Posterior cingulate gyrus (tissue), 11 donors: ENCODE measurements at regions not wholly inside any gene's neighbourhood (a gene's known extent, or its start where the extent isn't known, plus 50 kb on each side); places are given as distances from the start of the nearest gene placed in this dataset.

Experiments used
- DNase-seq, 10 donors: peaks; one replicate each; pipeline versions ENCODE4 v3.0.0 to v3.0.0-alpha.2; 2020 to 2021; ENCODE audit warnings: mixed read lengths in 3 of 10
- intact Hi-C: fragments of 100-400 bp; cut with DNase I; formaldehyde crosslinking; loops from one replicate; pipeline ENCODE4 v1.15.1; 2023

DNA sequence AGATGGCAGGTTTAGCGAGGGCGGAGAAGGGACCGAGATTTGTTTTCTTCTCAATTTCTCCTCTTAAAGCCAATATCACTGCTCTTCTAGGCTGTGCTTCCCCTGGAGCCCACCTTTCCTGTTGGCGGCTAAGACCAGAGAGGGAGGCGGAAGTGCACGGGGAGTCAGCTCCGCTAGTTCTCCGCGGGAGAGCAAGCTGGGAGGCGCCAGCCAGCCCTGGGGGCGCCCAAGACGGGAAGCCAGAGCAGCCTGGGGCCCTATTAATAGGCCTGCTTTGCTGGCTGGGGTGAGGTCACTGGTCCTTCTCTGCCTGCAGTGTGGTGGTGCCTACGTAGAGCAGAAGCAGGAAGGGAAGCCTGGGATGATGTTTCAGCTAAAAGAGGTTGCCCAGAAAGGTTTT is 61.6 kb downstream of the LSM5 start:
- intact Hi-C loops: no loop called here

DNA sequence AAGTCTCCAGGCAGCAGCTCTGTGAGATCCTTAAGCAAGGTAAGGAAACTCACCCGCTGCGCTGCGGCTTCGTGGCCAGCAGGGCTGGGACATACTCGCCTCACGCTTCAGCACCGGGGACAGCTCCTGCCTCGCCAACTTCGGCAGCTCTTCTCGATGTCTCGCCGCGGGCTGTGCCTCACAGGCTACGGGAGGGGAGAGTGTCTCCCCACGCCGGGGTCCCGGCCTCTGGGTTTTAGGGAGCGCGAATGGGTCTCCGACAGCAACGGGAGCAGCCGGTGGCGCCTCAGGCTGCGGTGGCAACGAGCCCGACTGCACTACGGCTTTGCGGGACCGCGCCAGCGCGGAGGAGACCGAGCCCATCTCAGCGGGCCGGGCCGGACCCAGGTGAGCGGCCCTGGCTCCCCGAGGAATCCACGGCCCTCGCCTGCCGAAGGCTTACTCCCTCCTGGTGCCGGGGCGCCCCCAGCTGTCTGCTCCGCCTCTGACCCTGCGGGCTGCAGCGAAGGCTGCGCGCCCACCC is 62.4 kb downstream of the LSM5 start:
- peak; percentile 39 to 94 (median 60) for DNase-seq
- intact Hi-C loops: no loop called here

More for the DNA sequence above, 61.6 kb downstream of the LSM5 start:
- DNase-seq: peak in 2 of 10 donors; percentile 32 to 78

DNA sequence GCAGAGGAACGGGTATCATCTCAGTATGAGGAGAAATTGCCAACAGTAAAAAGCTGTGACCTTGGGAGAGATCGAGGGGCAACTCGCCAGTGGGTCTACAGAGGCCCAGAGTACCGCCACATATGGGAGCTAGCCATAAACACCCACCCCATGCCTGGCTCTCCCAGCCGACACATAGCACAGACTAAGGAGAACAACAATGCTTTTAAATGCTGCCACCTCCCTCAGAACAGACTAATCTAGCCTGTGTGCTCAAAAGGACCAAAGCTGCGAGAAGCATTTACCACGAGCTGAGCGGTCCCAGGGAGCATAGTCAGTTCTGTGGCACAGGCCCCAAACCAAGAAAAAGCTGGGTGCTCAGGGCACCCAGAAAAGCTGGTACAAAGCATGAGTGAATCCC is 73.3 kb downstream of the LSM5 start:
- no peak for DNase-seq
- intact Hi-C loops: no loop called here

DNA sequence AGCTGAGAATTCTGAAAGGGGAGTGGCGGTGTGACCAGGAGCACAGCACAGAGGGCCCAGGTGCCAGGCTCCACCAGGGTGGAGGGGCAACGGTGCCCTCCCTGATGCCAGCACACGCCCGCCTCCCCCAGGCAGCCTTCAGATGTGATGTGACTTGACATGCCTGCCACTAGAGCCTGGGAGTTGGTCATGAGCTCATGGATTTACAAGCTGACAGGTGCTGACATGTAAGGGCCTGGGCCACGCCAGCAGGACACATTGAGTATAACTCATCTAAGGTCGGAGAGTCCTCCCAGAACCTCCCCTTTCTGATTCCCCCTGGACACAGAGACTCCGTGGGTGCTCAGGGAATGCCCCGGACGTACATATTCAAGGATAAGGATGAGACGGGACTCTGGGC is 74.2 kb downstream of the LSM5 start:
- intact Hi-C loops: no loop called here
- DNase-seq: no peak

- intact Hi-C loops: no loop called here
- DNase-seq: no peak
These were observed 74.7 kb downstream of the LSM5 start for GRCh38 chr7:32415519-32415918.

DNA sequence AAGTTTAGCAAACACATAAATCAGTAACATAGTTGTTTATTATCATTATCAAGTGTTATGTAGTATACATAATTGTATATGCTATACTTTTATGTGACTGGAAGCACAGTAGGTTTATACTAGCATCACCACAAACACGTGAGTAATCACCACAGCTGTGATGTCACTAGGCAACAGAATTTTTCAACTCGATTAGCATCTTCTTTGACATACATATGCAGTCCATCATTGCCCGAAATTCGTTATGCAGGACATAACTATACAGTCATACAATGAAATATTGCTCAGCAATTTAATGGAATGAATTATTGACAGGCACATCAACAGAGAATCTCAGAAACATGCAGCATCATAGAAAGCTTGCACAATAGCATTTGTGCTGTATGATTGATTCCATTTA is 77.7 kb downstream of the LSM5 start:
- no peak for DNase-seq
- intact Hi-C loops: no loop called here

DNA sequence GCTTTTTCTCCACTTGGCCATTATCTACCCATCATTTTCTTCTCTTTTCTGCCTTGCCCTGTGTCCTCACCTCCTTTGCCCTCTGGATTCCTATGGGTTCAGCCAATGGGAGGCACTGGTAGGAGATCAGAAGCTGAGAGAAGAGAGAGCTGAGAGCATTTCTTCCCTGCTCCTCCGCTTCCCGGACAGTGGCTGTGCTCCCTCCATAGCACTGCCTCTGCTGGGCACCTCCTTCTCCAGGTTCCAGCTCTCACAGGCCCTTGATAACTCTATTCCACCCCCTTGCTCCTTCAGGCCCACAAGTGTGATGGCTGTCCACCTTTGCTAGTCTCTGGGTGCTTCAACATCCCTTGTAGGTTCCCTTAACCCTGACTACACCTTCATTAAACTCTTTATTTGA is 79.6 kb downstream of the LSM5 start:
- intact Hi-C loops: no loop called here
- DNase-seq: no peak

DNA sequence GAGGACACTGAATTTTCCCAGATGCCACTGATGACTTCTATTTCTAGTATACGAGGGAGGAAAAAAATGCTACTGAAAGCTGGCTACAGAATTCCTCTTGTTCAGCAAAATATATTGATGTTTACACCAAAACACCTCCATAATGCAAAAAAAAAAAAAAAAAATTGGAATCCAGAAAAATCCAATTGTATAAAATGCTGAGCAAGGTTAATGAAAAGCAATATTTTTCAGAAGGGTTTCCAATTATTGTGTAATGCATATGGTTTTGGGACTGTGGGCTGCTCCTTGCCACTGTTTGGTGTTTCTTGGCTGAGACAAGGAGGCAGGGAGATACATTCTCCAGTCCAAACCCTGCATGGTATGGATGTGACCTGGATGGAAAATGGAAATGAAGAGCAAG is 83.8 kb downstream of the LSM5 start:
- intact Hi-C loops: no loop called here
- no peak for DNase-seq

DNA sequence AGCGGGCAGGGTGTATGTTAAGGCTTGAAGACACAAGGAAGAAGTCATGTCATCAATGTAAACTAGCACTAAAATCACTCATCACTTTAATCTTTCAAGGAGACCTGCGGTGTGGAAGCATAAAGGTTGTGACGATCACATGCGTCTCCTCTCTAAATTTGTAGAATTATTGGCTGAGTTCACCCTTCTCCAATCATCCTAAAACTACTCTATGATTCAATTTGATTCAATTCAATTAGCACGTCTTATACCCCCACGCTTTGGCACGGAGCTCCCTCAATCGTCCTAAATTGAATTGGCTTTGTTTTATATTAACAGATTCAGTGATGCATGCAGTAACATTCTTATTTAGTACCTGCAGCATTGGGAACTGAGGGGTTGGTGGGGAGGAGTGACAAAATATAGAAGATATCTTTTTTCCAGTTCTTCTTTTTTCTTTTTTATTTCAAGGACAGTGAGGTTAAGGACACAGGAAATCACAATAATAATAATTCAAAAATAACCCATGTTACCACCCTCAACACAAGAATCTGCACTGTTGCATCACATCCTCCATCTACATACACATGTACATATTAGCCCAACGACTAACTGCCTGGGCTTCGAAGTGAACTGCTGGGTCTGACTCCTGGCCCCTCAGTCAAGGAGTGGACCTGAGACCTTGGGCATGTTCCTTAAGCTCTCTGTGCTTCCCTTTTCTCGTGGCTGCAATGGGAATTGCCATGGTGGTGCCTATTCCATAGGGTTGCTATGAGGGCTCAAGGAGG is 86.5 kb downstream of the LSM5 start:
- DNase-seq: no peak
- intact Hi-C loops: no loop called here

DNA sequence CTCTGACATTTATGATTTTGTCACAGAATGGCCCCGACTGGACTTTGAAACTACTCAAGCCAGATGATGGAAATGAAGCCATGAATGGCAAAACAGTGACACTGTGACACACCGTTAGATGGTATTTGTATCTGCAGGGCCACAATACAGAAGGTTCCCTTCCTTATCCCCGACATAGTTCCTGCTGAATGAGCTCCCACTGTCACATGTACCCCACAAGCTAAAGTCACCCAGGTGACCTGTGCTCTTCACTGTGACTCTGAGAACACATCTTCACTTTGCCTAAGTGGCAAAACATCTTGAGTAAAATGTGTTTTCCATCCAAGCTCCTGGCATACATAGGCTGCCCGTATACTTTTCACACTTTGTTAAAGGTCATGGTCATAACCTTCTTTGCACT is 89.5 kb downstream of the LSM5 start:
- intact Hi-C loops: no loop called here
- no peak for DNase-seq

DNA sequence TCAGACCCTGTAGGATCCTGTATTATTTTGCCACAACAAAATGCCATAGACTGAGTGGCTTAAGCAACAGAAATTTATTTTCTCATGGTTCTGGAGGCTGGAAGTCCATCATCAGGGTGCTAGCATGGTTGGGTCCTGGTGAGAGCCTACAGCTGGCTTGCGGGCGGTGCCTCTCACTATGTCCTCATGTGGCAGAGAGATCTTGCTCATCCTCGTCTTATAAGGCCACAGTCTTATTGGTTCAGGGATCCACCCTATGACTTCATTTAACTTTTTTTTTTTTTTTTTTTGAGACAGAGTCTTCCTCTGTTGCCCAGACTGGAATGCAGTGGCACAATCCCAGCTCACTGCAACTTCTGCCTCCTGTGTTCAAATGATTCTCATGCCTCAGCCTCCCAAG is 90.9 kb downstream of the LSM5 start:
- no peak for DNase-seq
- intact Hi-C loops: no loop called here

GRCh38 chr7:32395168-32395567 is 95.0 kb downstream of the LSM5 start:
- intact Hi-C loops: no loop called here
- no peak for DNase-seq

DNA sequence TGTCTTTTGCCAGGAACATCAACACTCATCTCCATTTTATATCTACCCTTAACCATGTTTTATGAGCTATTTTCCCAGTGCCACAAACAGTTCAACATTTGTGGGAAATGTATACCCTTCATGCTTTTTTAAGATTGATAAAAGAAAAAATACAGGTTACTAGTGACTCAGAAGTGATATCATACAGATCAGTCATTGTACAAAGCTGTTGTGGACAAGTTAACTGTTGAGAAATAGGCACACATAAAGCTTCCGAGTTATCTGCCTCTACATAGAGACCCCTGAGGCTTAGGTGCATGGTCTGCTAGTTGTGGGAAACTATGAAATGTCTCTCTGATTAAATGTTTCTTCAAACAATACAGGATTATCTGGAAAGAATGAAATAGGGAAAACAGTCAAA is 96.3 kb downstream of the LSM5 start:
- DNase-seq: no peak
- intact Hi-C loops: no loop called here

- intact Hi-C loops: no loop called here
- no peak for DNase-seq
These were observed 100.0 kb downstream of the LSM5 start for GRCh38 chr7:32390210-32390609.

- no peak for DNase-seq
- intact Hi-C loops: no loop called here
These were observed 104.7 kb downstream of the LSM5 start for GRCh38 chr7:32385316-32385956.

DNA sequence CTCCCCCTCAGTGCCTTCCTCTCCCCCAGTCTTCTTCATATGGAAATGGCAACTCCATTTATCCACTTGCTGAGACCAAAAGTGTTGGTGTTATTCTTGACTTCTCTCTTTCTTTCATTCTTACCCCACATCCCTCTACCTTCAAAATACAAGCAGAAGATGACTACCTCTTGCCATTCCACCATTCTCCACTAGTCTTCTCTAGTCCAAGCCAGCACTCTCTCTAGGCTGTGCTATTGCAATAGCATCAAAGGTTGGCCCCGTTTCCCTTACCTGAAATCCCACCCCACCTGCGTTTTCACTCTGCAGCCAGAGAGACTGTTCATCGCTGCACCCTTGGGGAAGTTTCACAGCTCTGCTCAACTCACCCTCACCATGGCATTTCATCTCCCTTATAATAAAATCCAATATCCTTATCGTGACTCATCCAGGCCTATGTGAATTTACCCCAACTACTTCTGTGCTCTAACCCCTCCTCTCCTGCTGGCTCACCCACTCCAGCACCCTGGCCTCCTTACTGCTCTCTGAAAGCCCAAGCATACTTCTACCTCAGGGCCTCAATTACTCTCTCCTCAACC is 109.1 kb downstream of the LSM5 start:
- DNase-seq: no peak
- intact Hi-C loops: no loop called here

DNA sequence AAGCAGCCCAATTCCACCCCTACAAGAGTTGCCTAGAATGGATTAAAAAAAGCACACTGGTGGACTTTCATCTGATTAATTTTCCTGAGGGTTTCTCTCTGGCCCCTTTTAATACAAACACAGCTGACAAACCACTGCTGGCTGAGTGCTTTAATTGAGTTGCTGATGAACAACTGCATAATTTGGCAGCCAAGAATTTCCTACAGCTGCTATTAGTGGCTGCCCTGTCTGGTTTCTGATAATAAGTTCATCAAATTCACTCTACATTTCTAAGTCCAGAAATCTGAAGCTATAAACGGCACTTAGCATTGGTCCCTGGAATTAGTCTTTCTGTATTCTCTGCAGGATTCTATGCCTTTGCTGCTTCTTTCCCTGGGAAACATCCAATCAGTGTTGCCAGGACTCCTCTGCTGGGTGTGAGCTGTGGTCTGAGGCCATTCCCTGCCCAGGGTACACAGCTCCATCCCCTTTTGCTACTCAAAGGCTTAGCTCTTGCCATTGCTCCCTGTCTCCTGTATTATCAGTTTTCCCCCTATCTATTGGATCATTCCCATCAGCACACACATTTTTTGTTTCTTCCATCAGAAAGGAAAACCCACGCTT is 110.6 kb downstream of the LSM5 start:
- DNase-seq: no peak
- intact Hi-C loops: no loop called here

DNA sequence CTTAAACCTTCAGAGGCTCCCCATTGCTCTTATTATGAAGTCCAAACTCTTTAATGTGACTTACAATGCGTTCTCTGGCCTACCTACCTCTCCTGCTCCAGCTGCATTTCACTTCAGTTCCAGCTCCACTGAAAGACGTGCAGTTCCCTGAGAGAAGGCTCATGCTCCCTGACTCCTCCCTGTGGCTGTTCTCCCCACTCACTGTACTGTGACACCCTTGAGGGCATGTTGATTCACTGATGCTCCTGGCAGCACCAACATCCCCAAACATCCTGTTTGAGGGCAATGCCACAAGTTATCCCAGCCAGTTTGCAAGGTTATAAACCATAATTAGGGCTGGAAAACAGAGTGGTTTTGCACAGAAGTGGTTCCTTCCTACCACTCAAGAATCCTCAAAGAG is 111.2 kb downstream of the LSM5 start:
- intact Hi-C loops: no loop called here
- DNase-seq: no peak

DNA sequence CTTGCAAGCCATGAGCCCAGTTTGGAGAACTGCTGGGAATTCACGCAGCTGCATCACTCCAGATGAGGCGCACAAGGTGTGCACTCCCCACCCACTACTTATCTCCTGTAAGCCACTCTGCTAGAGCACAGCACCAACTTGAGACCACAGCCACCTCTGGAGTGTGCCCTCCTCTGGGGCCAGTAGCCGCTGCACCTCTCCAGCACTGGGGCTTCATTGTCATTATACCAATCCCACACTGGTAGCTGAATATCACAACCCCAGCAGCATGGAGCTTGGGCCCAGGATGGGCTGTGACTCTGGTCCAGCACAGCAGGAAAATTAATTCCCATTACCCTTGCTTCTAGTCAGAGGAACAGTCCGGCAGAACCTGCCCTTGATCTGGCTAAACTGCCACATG is 125.6 kb downstream of the LSM5 start:
- intact Hi-C loops: no loop called here
- no peak for DNase-seq

- intact Hi-C loops: no loop called here
- no peak for DNase-seq
These were observed 130.1 kb downstream of the LSM5 start for GRCh38 chr7:32360127-32360526.

DNA sequence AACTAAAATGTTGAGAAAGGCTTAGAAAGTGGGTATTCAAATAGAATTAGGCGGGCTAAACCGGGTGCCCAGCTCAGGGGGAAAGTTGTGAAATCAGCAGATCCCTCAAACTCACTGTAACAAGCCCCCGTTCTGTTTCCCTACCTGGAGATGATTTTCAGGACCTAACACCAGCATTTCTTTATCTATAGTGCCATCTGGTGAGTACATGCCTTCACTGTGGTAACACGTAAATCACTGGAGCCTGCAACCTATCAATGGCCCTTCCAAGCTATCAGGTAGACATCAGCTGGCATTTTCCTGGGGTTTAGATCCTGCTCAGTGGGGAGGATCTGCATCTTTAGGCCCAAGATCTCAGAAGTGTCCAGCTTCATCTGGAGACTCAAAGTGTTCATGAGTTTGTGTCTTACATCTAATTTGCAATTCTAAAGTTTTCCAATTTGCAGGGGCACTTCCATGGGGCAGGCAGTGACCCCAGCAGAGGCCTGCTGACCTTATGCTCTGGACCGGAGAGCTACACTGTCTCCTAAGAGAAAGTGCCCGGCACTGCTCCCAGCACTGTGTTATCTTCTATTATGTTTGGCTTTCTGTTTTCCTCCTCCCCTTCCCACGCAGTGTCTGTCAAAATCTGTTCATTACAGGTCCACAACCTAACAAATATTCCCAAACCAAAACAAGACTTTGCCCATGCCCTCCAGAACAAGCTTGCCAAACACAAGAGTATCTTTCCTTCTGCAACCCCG is 132.5 kb downstream of the LSM5 start:
- intact Hi-C loops: loop anchor here (2.0 kb wide), 1 partner anchor 147 kb away; no protein-coding TSS in a partner anchor
- no peak for DNase-seq
